Activated naive CD8-positive, alpha-beta T cell treated with anti-CD3 and anti-CD28 coated beads, Interleukin-2, amount 50 U/mL, for 24 hours (primary cell): ENCODE measurements at regions not wholly inside any gene's neighbourhood (a gene's known extent, or its start where the extent isn't known, plus 50 kb on each side); places are given as distances from the start of the nearest gene placed in this dataset.

Experiments used
- ATAC-seq: fragments of 150-1000 bp; cut with Tn5 transposase; one replicate; pipeline ENCODE4 v1.10.0; 2021
- DNase-seq: peaks from one replicate; pipeline ENCODE4 v3.0.0; 2021
- H3K27ac Mint-ChIP-seq: one replicate; pipeline ENCODE4 v1.8.0; 2021; ENCODE audit warnings: mild to moderate bottlenecking, mixed read lengths
- H3K27me3 Mint-ChIP-seq: one replicate; pipeline ENCODE4 v1.8.0; 2021; ENCODE audit warnings: mixed read lengths
- H3K36me3 Mint-ChIP-seq: one replicate; pipeline ENCODE4 v1.8.0; 2021; ENCODE audit warnings: low read depth, mixed read lengths
- H3K4me1 Mint-ChIP-seq: one replicate; pipeline ENCODE4 v1.8.0; 2021; ENCODE audit warnings: mixed read lengths
- H3K4me3 Mint-ChIP-seq: one replicate; pipeline ENCODE4 v1.8.0; 2021; ENCODE audit warnings: mild to moderate bottlenecking, moderate library complexity, mixed read lengths
- H3K9me3 Mint-ChIP-seq: one replicate; pipeline ENCODE4 v1.8.0; 2021; ENCODE audit warnings: mixed read lengths

GRCh38 chr17:77375917-77376651, 235.3 kb downstream of the SEC14L1 start:
- Mint-ChIP-seq H3K9me3 (no peaks in the 10 kb centered on the region), H3K4me3 (peak overlapping the region; percentile 89), H3K4me1 (peaks cover 65% of the 10 kb centered on the region), H3K27me3 (no peaks in the 10 kb centered on the region), H3K36me3 (no peaks in the 10 kb centered on the region), H3K27ac (peak overlapping the region; percentile 77)
- DNase-seq (peak; percentile 82), ATAC-seq (peak; percentile 72)

GRCh38 chr17:77376795-77377709, 236.3 kb downstream of the SEC14L1 start:
- no peaks in the 10 kb centered on the region for H3K27me3 Mint-ChIP-seq
- peak overlapping the region; percentile 77 for H3K27ac Mint-ChIP-seq
- H3K4me3 Mint-ChIP-seq, result peak overlapping the region; percentile 89
- no peaks in the 10 kb centered on the region for H3K9me3 Mint-ChIP-seq
- peaks cover 65% of the 10 kb centered on the region for H3K4me1 Mint-ChIP-seq
- ATAC-seq, result no peak
- no peak for DNase-seq
- H3K36me3 Mint-ChIP-seq, result no peaks in the 10 kb centered on the region

GRCh38 chr17:77377710-77378235, 237.0 kb downstream of the SEC14L1 start:
- ATAC-seq (no peak), DNase-seq (no peak)
- no peak overlapping the region for H3K27ac Mint-ChIP-seq
- H3K36me3 Mint-ChIP-seq, result no peaks in the 10 kb centered on the region
- H3K9me3 Mint-ChIP-seq, result no peaks in the 10 kb centered on the region
- no peak overlapping the region for H3K4me3 Mint-ChIP-seq
- H3K4me1 Mint-ChIP-seq, result peaks cover 68% of the 10 kb centered on the region
- H3K27me3 Mint-ChIP-seq, result no peaks in the 10 kb centered on the region

GRCh38 chr17:77378318-77379064, 237.7 kb downstream of the SEC14L1 start:
- Mint-ChIP-seq H3K27me3 (no peaks in the 10 kb centered on the region), H3K36me3 (no peaks in the 10 kb centered on the region), H3K4me1 (peaks cover 74% of the 10 kb centered on the region), H3K27ac (no peak overlapping the region), H3K9me3 (no peaks in the 10 kb centered on the region), H3K4me3 (no peak overlapping the region)
- DNase-seq (no peak), ATAC-seq (no peak)

GRCh38 chr17:77379065-77379428, 238.3 kb downstream of the SEC14L1 start:
- no peaks in the 10 kb centered on the region for H3K36me3 Mint-ChIP-seq
- H3K4me1 Mint-ChIP-seq, result peaks cover 79% of the 10 kb centered on the region
- no peaks in the 10 kb centered on the region for H3K27me3 Mint-ChIP-seq
- no peak for DNase-seq
- H3K9me3 Mint-ChIP-seq, result no peaks in the 10 kb centered on the region
- no peak for ATAC-seq
- H3K27ac Mint-ChIP-seq, result no peak overlapping the region
- H3K4me3 Mint-ChIP-seq, result no peak overlapping the region

GRCh38 chr17:77379832-77380231, 239.1 kb downstream of the SEC14L1 start:
- H3K4me3 Mint-ChIP-seq, result no peak overlapping the region
- ATAC-seq (no peak), DNase-seq (no peak)
- peaks cover 76% of the 10 kb centered on the region for H3K4me1 Mint-ChIP-seq
- H3K36me3 Mint-ChIP-seq, result no peaks in the 10 kb centered on the region
- H3K27ac Mint-ChIP-seq, result no peak overlapping the region
- no peaks in the 10 kb centered on the region for H3K9me3 Mint-ChIP-seq
- no peaks in the 10 kb centered on the region for H3K27me3 Mint-ChIP-seq

GRCh38 chr17:77380395-77381184, 239.8 kb downstream of the SEC14L1 start:
- Mint-ChIP-seq H3K36me3 (no peaks in the 10 kb centered on the region), H3K27ac (no peak overlapping the region), H3K4me1 (peaks cover 70% of the 10 kb centered on the region), H3K9me3 (no peaks in the 10 kb centered on the region), H3K4me3 (no peak overlapping the region), H3K27me3 (no peaks in the 10 kb centered on the region)
- DNase-seq, result no peak
- no peak for ATAC-seq

- ATAC-seq, result no peak
- Mint-ChIP-seq H3K36me3 (no peaks in the 10 kb centered on the region), H3K27me3 (no peaks in the 10 kb centered on the region), H3K4me3 (no peak overlapping the region), H3K4me1 (peaks cover 70% of the 10 kb centered on the region), H3K9me3 (no peaks in the 10 kb centered on the region), H3K27ac (no peak overlapping the region)
- no peak for DNase-seq
Measured at GRCh38 chr17:77381185-77381700, 240.5 kb downstream of the SEC14L1 start.

GRCh38 chr17:77381731-77382130, 241.0 kb downstream of the SEC14L1 start:
- Mint-ChIP-seq H3K4me1 (peaks cover 70% of the 10 kb centered on the region), H3K9me3 (no peaks in the 10 kb centered on the region), H3K27me3 (no peaks in the 10 kb centered on the region), H3K27ac (no peak overlapping the region), H3K36me3 (no peaks in the 10 kb centered on the region), H3K4me3 (no peak overlapping the region)
- ATAC-seq (no peak), DNase-seq (no peak)

- Mint-ChIP-seq H3K9me3 (no peaks in the 10 kb centered on the region), H3K27ac (no peak overlapping the region), H3K36me3 (no peaks in the 10 kb centered on the region), H3K4me1 (peaks cover 70% of the 10 kb centered on the region), H3K4me3 (no peak overlapping the region), H3K27me3 (no peaks in the 10 kb centered on the region)
- DNase-seq (peak; percentile 61), ATAC-seq (peak; percentile 66)
Measured at GRCh38 chr17:77382356-77382911, 241.7 kb downstream of the SEC14L1 start.

- H3K36me3 Mint-ChIP-seq, result no peaks in the 10 kb centered on the region
- DNase-seq, result no peak
- H3K4me3 Mint-ChIP-seq, result no peak overlapping the region
- no peaks in the 10 kb centered on the region for H3K9me3 Mint-ChIP-seq
- no peaks in the 10 kb centered on the region for H3K27me3 Mint-ChIP-seq
- H3K4me1 Mint-ChIP-seq, result peaks cover 66% of the 10 kb centered on the region
- no peak for ATAC-seq
- H3K27ac Mint-ChIP-seq, result no peak overlapping the region
Measured at GRCh38 chr17:77382966-77383612, 242.3 kb downstream of the SEC14L1 start.

- no peaks in the 10 kb centered on the region for H3K36me3 Mint-ChIP-seq
- H3K4me3 Mint-ChIP-seq, result no peak overlapping the region
- peaks cover 70% of the 10 kb centered on the region for H3K4me1 Mint-ChIP-seq
- H3K27me3 Mint-ChIP-seq, result no peaks in the 10 kb centered on the region
- DNase-seq, result no peak
- H3K9me3 Mint-ChIP-seq, result no peaks in the 10 kb centered on the region
- no peak overlapping the region for H3K27ac Mint-ChIP-seq
- ATAC-seq, result no peak
Measured at GRCh38 chr17:77383613-77384608, 243.1 kb downstream of the SEC14L1 start.
